ENCODE measurements at regions not wholly inside any gene's neighbourhood (a gene's known extent, or its start where the extent isn't known, plus 50 kb on each side); places are given as distances from the start of the nearest gene placed in this dataset.

GRCh38 chr6:98583506-98583905 is 250.9 kb upstream of the POU3F2 start:
- Histone ChIP-seq H3F3A (ENCODE audit: insufficient read depth, low read length) (no peaks in the 10 kb centered on the region), H3K79me2 (ENCODE audit: low read length) (no peaks in the 10 kb centered on the region)
- TF ChIP-seq EZH2 (optimal IDR thresholded peaks at IDR 0.05; ENCODE audit: low read depth, low read length) (no peak), EZH2phosphoT487 (IDR thresholded peaks at IDR 0.05; ENCODE audit: low read length) (no peak), CTCF (IDR thresholded peaks at IDR 0.05; ENCODE audit: low read length) (no peak)

DNA sequence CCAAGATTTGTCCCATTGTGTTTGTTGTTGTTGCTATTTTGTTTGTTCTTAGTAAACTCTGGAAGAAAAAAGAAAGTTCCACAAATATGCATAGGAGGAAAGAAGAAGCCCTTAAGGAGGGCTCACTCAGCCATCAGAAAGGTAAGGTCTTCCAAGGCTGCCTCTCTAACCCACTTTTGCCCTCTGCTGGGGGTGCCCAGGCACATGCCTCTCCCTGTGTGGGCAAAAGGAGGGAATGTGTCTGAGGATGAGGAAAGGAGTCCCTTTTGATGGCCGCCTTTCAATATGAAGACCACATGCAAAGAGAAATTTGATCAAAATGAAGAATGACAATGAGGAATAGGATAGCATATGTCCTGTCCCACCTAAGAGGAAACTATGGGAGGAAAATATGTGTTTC is 248.2 kb upstream of the POU3F2 start:
- no peak overlapping the region for H3K9ac ChIP-seq (ENCODE audit: low read length)
- no peaks in the 10 kb centered on the region for H3K79me2 ChIP-seq (ENCODE audit: low read length)
- TF ChIP-seq EZH2phosphoT487 (IDR thresholded peaks at IDR 0.05; ENCODE audit: low read length) (no peak), CTCF (IDR thresholded peaks at IDR 0.05; ENCODE audit: low read length) (no peak), EZH2 (optimal IDR thresholded peaks at IDR 0.05; ENCODE audit: low read depth, low read length) (no peak)
- DNase-seq: no peak
- H3K9me2 ChIP-seq (replicated peaks; ENCODE audit: insufficient read depth, low read length): no peaks in the 10 kb centered on the region
- no peaks in the 10 kb centered on the region for H3F3A ChIP-seq (ENCODE audit: insufficient read depth, low read length)
- no peak overlapping the region for H2AFZ ChIP-seq (ENCODE audit: low read length)
- H3K27me3 ChIP-seq (replicated peaks; ENCODE audit: insufficient read depth, low read length): no peaks in the 10 kb centered on the region
- no peak overlapping the region for H3K4me3 ChIP-seq (ENCODE audit: low read length)
- H3K27ac ChIP-seq (ENCODE audit: low read length): no peak overlapping the region
- no peaks in the 10 kb centered on the region for H4K20me1 ChIP-seq (ENCODE audit: insufficient read depth, low read length)
- H3K9me3 ChIP-seq (replicated peaks; ENCODE audit: insufficient read depth, low read length): no peaks in the 10 kb centered on the region
- no peaks in the 10 kb centered on the region for H3K4me1 ChIP-seq (ENCODE audit: low read length)
- no peak overlapping the region for H3K4me2 ChIP-seq (ENCODE audit: low read depth, low read length)
- no peaks in the 10 kb centered on the region for H3K36me3 ChIP-seq (replicated peaks; ENCODE audit: insufficient read depth, low read length)

More at GRCh38 chr6:98583506-98583905, 250.9 kb upstream of the POU3F2 start:
- no peaks in the 10 kb centered on the region for H3K4me1 ChIP-seq (ENCODE audit: low read length)
- no peaks in the 10 kb centered on the region for H3K9me2 ChIP-seq (replicated peaks; ENCODE audit: insufficient read depth, low read length)
- no peak overlapping the region for H3K9ac ChIP-seq (ENCODE audit: low read length)
- H3K27me3 ChIP-seq (replicated peaks; ENCODE audit: insufficient read depth, low read length): no peaks in the 10 kb centered on the region
- H3K27ac ChIP-seq (ENCODE audit: low read length): no peak overlapping the region
- DNase-seq: no peak
- H4K20me1 ChIP-seq (ENCODE audit: insufficient read depth, low read length): no peaks in the 10 kb centered on the region
- H3K36me3 ChIP-seq (replicated peaks; ENCODE audit: insufficient read depth, low read length): no peaks in the 10 kb centered on the region
- no peak overlapping the region for H2AFZ ChIP-seq (ENCODE audit: low read length)
- no peaks in the 10 kb centered on the region for H3K9me3 ChIP-seq (replicated peaks; ENCODE audit: insufficient read depth, low read length)
- H3K4me2 ChIP-seq (ENCODE audit: low read depth, low read length): no peak overlapping the region
- no peak overlapping the region for H3K4me3 ChIP-seq (ENCODE audit: low read length)

GRCh38 chr6:98587555-98587954 is 246.8 kb upstream of the POU3F2 start:
- no peaks in the 10 kb centered on the region for H3K9me2 ChIP-seq (replicated peaks; ENCODE audit: insufficient read depth, low read length)
- H3K36me3 ChIP-seq (replicated peaks; ENCODE audit: insufficient read depth, low read length): no peaks in the 10 kb centered on the region
- H3K4me1 ChIP-seq (ENCODE audit: low read length): no peaks in the 10 kb centered on the region
- no peak for DNase-seq
- H4K20me1 ChIP-seq (ENCODE audit: insufficient read depth, low read length): no peaks in the 10 kb centered on the region
- TF ChIP-seq EZH2phosphoT487 (IDR thresholded peaks at IDR 0.05; ENCODE audit: low read length): no peak
- TF ChIP-seq CTCF (IDR thresholded peaks at IDR 0.05; ENCODE audit: low read length): no peak
- no peak for TF ChIP-seq EZH2 (optimal IDR thresholded peaks at IDR 0.05; ENCODE audit: low read depth, low read length)
- H3K9me3 ChIP-seq (replicated peaks; ENCODE audit: insufficient read depth, low read length): no peaks in the 10 kb centered on the region
- no peak overlapping the region for H3K27ac ChIP-seq (ENCODE audit: low read length)
- H3K27me3 ChIP-seq (replicated peaks; ENCODE audit: insufficient read depth, low read length): no peaks in the 10 kb centered on the region
- no peaks in the 10 kb centered on the region for H3F3A ChIP-seq (ENCODE audit: insufficient read depth, low read length)
- H3K9ac ChIP-seq (ENCODE audit: low read length): no peak overlapping the region
- no peak overlapping the region for H2AFZ ChIP-seq (ENCODE audit: low read length)
- H3K4me3 ChIP-seq (ENCODE audit: low read length): no peak overlapping the region
- no peak overlapping the region for H3K4me2 ChIP-seq (ENCODE audit: low read depth, low read length)
- no peaks in the 10 kb centered on the region for H3K79me2 ChIP-seq (ENCODE audit: low read length)

All from MM.1S (cell line).